ENCODE measurements at regions not wholly inside any gene's neighbourhood (a gene's known extent, or its start where the extent isn't known, plus 50 kb on each side); places are given as distances from the start of the nearest gene placed in this dataset.

DNA sequence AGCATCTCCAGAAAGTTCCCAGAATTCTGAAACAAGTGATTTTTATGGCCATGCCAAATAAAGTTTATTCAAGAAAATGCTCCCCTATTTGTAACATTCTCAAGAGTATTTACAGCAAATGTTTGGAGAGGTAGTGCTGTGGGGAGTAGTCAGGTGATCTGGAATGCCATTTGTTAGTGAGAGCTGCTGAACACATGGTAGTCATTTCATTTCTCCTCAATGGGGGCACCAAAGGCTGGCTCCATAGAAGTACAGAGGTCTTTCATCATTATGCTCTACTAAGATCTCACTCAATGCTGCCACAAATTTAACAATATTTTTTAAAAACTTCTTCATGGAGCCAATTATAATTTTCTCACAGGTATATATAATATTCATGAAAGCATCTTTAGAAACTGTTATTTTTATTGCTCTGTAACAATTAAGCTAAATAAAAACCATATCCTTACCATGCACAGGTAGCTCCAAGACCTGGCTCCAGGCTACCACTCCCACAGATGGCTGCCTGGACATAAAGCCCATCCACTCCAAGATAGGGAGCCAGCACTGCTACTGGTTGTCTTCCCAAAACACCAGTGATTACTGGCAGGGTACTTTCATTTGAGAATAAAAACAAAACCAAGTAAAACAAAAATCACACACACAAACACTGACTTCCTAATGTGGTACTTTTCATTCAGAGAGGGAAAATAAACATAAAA, 200.8 kb downstream of the PLK2 start:
- H3K27me3 ChIP-seq (ENCODE audit: control insufficient read depth, extremely low read depth, insufficient read depth, low read length): no peaks in the 10 kb centered on the region
- peak overlapping the region; percentile 74 for H3K9ac ChIP-seq (ENCODE audit: control insufficient read depth, extremely low read depth, insufficient read depth, low read length)
- no peak overlapping the region for H2AFZ ChIP-seq (ENCODE audit: control insufficient read depth, low read length)
- no peaks in the 10 kb centered on the region for H3K79me2 ChIP-seq (ENCODE audit: control insufficient read depth, insufficient read depth, low read length)
- TF ChIP-seq EZH2 (IDR thresholded peaks at IDR 0.05; ENCODE audit: low read length): no peak
- TF ChIP-seq, protein P1, sequence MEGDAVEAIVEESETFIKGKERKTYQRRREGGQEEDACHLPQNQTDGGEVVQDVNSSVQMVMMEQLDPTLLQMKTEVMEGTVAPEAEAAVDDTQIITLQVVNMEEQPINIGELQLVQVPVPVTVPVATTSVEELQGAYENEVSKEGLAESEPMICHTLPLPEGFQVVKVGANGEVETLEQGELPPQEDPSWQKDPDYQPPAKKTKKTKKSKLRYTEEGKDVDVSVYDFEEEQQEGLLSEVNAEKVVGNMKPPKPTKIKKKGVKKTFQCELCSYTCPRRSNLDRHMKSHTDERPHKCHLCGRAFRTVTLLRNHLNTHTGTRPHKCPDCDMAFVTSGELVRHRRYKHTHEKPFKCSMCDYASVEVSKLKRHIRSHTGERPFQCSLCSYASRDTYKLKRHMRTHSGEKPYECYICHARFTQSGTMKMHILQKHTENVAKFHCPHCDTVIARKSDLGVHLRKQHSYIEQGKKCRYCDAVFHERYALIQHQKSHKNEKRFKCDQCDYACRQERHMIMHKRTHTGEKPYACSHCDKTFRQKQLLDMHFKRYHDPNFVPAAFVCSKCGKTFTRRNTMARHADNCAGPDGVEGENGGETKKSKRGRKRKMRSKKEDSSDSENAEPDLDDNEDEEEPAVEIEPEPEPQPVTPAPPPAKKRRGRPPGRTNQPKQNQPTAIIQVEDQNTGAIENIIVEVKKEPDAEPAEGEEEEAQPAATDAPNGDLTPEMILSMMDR (optimal IDR thresholded peaks at IDR 0.05 in 1 of 3, IDR thresholded peaks at IDR 0.05 in 1 of 3, conservative IDR thresholded peaks at IDR 0.05 in 1 of 3; ENCODE audit: extremely low read depth in 1 of 3, insufficient read depth in 2 of 3, low read length in 3 of 3): no peak
- no peaks in the 10 kb centered on the region for H3K9me1 ChIP-seq (ENCODE audit: control insufficient read depth, extremely low read depth, insufficient read depth, low read length)
- FAIRE-seq (no peak), DNase-seq (ENCODE audit: low read depth, low spot score) (no peak)
- H3K27ac ChIP-seq (ENCODE audit: control insufficient read depth, insufficient read depth, low read length): peak overlapping the region; percentile 83
- H3K4me2 ChIP-seq (ENCODE audit: control insufficient read depth, extremely low read depth, insufficient read depth, low read depth, low read length): peak overlapping the region; percentile 68
- H3K9me3 ChIP-seq (ENCODE audit: control insufficient read depth, low read depth, low read length): no peaks in the 10 kb centered on the region
- dilution Hi-C loops (cut with MboI; ENCODE audit: extremely low pct_ligation_motif_present, low sequenced_read_pairs): no loop called here
- peaks cover 27% of the 10 kb centered on the region for H3K4me1 ChIP-seq (ENCODE audit: control insufficient read depth, extremely low read depth, insufficient read depth, low read length)
- no peaks in the 10 kb centered on the region for H3K36me3 ChIP-seq (ENCODE audit: control insufficient read depth in 2 of 2, extremely low read depth in 1 of 2, insufficient read depth in 2 of 2, low read length in 2 of 2)
- no peaks in the 10 kb centered on the region for H4K20me1 ChIP-seq (ENCODE audit: control insufficient read depth, extremely low read depth, insufficient read depth, low read length)
- H3K4me3 ChIP-seq (ENCODE audit: control insufficient read depth in 2 of 3, extremely low read depth in 1 of 3, insufficient read depth in 2 of 3, low read depth in 1 of 3, low read length in 3 of 3): peak overlapping the region in 1 of 3 experiments; percentile 29

DNA sequence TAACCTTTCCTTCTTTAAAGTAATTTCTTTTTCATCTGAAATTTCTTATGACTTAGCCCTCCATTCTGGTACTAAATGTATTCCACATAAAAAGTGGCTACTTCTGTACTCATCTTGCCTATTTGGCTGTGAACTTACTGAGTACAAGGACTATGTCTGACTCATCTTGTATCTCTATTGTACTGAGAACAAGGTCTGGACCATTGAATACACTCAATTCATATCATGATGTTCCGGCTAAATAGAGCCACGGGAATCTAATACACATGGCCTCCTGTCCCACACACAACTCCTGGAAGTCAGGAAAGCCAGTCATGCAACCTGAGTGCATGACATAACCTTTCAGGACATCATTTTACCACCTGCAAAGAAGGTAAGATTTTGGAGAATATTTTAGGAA, 203.9 kb downstream of the PLK2 start:
- peaks cover 21% of the 10 kb centered on the region for H3K4me1 ChIP-seq (ENCODE audit: control insufficient read depth, extremely low read depth, insufficient read depth, low read length)
- DNase-seq (ENCODE audit: low read depth, low spot score) (no peak), FAIRE-seq (peak; percentile 69)
- H3K79me2 ChIP-seq (ENCODE audit: control insufficient read depth, insufficient read depth, low read length): no peaks in the 10 kb centered on the region
- TF ChIP-seq, protein P1 (optimal IDR thresholded peaks at IDR 0.05 in 1 of 3, IDR thresholded peaks at IDR 0.05 in 1 of 3, conservative IDR thresholded peaks at IDR 0.05 in 1 of 3; ENCODE audit: extremely low read depth in 1 of 3, insufficient read depth in 2 of 3, low read length in 3 of 3): no peak
- no peak for TF ChIP-seq EZH2 (IDR thresholded peaks at IDR 0.05; ENCODE audit: low read length)
- H3K4me2 ChIP-seq (ENCODE audit: control insufficient read depth, extremely low read depth, insufficient read depth, low read depth, low read length): no peak overlapping the region
- no peak overlapping the region for H3K9ac ChIP-seq (ENCODE audit: control insufficient read depth, extremely low read depth, insufficient read depth, low read length)
- H3K4me3 ChIP-seq (ENCODE audit: control insufficient read depth in 2 of 3, extremely low read depth in 1 of 3, insufficient read depth in 2 of 3, low read depth in 1 of 3, low read length in 3 of 3): no peak overlapping the region
- no peaks in the 10 kb centered on the region for H4K20me1 ChIP-seq (ENCODE audit: control insufficient read depth, extremely low read depth, insufficient read depth, low read length)
- H3K9me1 ChIP-seq (ENCODE audit: control insufficient read depth, extremely low read depth, insufficient read depth, low read length): no peaks in the 10 kb centered on the region
- H3K36me3 ChIP-seq (ENCODE audit: control insufficient read depth in 2 of 2, extremely low read depth in 1 of 2, insufficient read depth in 2 of 2, low read length in 2 of 2): no peaks in the 10 kb centered on the region
- H2AFZ ChIP-seq (ENCODE audit: control insufficient read depth, low read length): no peak overlapping the region
- dilution Hi-C loops (cut with MboI; ENCODE audit: extremely low pct_ligation_motif_present, low sequenced_read_pairs): no loop called here
- H3K27ac ChIP-seq (ENCODE audit: control insufficient read depth, insufficient read depth, low read length): no peak overlapping the region
- no peaks in the 10 kb centered on the region for H3K9me3 ChIP-seq (ENCODE audit: control insufficient read depth, low read depth, low read length)
- H3K27me3 ChIP-seq (ENCODE audit: control insufficient read depth, extremely low read depth, insufficient read depth, low read length): no peaks in the 10 kb centered on the region
